ENCODE measurements at regions not wholly inside any gene's neighbourhood (a gene's known extent, or its start where the extent isn't known, plus 50 kb on each side); places are given as distances from the start of the nearest gene placed in this dataset.

DNA sequence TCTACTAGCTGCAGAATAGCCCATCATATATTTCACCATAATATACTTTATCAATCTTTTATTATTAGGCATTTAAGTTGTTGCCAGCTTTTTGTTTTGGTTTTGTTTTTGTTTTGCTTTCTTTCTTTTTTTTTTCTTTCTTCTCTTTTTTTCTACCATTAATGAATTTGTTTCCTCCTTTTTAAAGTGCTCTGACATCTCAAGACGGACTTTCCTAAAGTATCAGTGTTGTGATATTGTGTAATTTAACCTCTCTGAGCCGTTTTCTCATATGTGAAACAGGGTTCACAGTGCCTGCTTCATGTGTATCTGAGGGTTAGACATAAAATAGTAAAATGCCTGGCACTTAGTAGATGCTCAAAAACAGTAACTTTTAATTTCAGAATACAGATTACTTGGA lies 109.5 kb upstream of the IL12A start:
- H3K27me3 ChIP-seq (ENCODE audit: insufficient read depth, low read length) = no peaks in the 10 kb centered on the region
- H3K27ac ChIP-seq (ENCODE audit: low read depth, low read length) = no peak overlapping the region
- peaks cover 4 to 20% of the 10 kb centered on the region in 2 experiments; a peak in 3 of 4 replicates for H3K4me1 ChIP-seq (ENCODE audit: control insufficient read depth in 1 of 2, insufficient read depth in 2 of 2, low read length in 2 of 2)
- no peaks in the 10 kb centered on the region for H3K9me2 ChIP-seq (ENCODE audit: insufficient read depth)
- TF ChIP-seq SIN3A (IDR thresholded peaks at IDR 0.05; ENCODE audit: low read depth) (no peak), SP1 (IDR thresholded peaks at IDR 0.05; ENCODE audit: low read depth) (no peak), ZNF274 (IDR thresholded peaks at IDR 0.05; ENCODE audit: low read depth, low read length) (no peak), RAD21 (IDR thresholded peaks at IDR 0.05; ENCODE audit: low read depth) (no peak), YY1 (IDR thresholded peaks at IDR 0.05; ENCODE audit: extremely low read depth, insufficient replicate concordance, low read depth, low read length) (no peak), EZH2phosphoT487 (IDR thresholded peaks at IDR 0.05; ENCODE audit: borderline replicate concordance) (no peak), ELF1 (IDR thresholded peaks at IDR 0.05; ENCODE audit: borderline replicate concordance, low read depth) (no peak), POLR2A (IDR thresholded peaks at IDR 0.05; ENCODE audit: borderline replicate concordance, extremely low read depth, insufficient read depth, insufficient read length) (no peak), POLR2AphosphoS5 (IDR thresholded peaks at IDR 0.05; ENCODE audit: low read depth, low read length) (no peak), CEBPB (IDR thresholded peaks at IDR 0.05; ENCODE audit: low read depth) (no peak), EZH2 (IDR thresholded peaks at IDR 0.05) (no peak), CTCF (IDR thresholded peaks at IDR 0.05 in 2 of 3, conservative IDR thresholded peaks at IDR 0.05 in 1 of 3; ENCODE audit: borderline replicate concordance in 1 of 3, insufficient read depth in 1 of 3, low read depth in 2 of 3, low read length in 2 of 3) (no peak)
- TF ChIP-seq, protein P1, sequence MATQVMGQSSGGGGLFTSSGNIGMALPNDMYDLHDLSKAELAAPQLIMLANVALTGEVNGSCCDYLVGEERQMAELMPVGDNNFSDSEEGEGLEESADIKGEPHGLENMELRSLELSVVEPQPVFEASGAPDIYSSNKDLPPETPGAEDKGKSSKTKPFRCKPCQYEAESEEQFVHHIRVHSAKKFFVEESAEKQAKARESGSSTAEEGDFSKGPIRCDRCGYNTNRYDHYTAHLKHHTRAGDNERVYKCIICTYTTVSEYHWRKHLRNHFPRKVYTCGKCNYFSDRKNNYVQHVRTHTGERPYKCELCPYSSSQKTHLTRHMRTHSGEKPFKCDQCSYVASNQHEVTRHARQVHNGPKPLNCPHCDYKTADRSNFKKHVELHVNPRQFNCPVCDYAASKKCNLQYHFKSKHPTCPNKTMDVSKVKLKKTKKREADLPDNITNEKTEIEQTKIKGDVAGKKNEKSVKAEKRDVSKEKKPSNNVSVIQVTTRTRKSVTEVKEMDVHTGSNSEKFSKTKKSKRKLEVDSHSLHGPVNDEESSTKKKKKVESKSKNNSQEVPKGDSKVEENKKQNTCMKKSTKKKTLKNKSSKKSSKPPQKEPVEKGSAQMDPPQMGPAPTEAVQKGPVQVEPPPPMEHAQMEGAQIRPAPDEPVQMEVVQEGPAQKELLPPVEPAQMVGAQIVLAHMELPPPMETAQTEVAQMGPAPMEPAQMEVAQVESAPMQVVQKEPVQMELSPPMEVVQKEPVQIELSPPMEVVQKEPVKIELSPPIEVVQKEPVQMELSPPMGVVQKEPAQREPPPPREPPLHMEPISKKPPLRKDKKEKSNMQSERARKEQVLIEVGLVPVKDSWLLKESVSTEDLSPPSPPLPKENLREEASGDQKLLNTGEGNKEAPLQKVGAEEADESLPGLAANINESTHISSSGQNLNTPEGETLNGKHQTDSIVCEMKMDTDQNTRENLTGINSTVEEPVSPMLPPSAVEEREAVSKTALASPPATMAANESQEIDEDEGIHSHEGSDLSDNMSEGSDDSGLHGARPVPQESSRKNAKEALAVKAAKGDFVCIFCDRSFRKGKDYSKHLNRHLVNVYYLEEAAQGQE (IDR thresholded peaks at IDR 0.05; ENCODE audit: low read depth) = no peak
- no peaks in the 10 kb centered on the region for H3K9me3 ChIP-seq (ENCODE audit: control insufficient read depth in 1 of 2, insufficient read depth in 1 of 2, low read depth in 1 of 2, low read length in 2 of 2)
- H3K9ac ChIP-seq (ENCODE audit: low read length) = no peak overlapping the region
- H3K79me2 ChIP-seq (ENCODE audit: insufficient read depth, low read length) = no peaks in the 10 kb centered on the region
- intact Hi-C loops (cut with micrococcal nuclease) = no loop called here
- no peak overlapping the region for H2AFZ ChIP-seq (ENCODE audit: low read depth, low read length, poor library complexity, severe bottlenecking)
- no peaks in the 10 kb centered on the region for H4K20me1 ChIP-seq (ENCODE audit: insufficient read depth)
- no peaks in the 10 kb centered on the region for H3K36me3 ChIP-seq (ENCODE audit: control insufficient read depth in 1 of 2, insufficient read depth in 2 of 2, low read length in 2 of 2)
- ChIA-PET RAD21 (ENCODE audit: low non-redundant PET in 1 of 2, low total read pairs in 2 of 2, uncharacterized antibody in 2 of 2, unreplicated experiment in 2 of 2) (no interaction called here), CTCF (no interaction called here), POLR2A (no interaction called here)
- H3K4me3 ChIP-seq (replicated peaks in 1 of 2; ENCODE audit: low read depth in 1 of 2, low read length in 2 of 2) = no peak overlapping the region
- BruUV-seq (replicated peaks) = no TSS peak
- no peak overlapping the region for H3K4me2 ChIP-seq (ENCODE audit: low read length)
- no peak for DNase-seq (ENCODE audit: low read depth, low spot score)
- no peak for ATAC-seq

All from HCT116 (cell line).